K562 (cell line): ENCODE measurements at regions not wholly inside any gene's neighbourhood (a gene's known extent, or its start where the extent isn't known, plus 50 kb on each side); places are given as distances from the start of the nearest gene placed in this dataset.

Source experiments
- ATAC-seq: fragments of 200-7000 bp; cut with Tn5 transposase; 3 replicates; pipeline ENCODE4 v1.9.1; 2020; ENCODE audit warnings: moderate library complexity
- BruUV-seq: library from RNA; stranded (reverse); fragments of 400-500 nt; replicated peaks from 2 replicates; lab custom pipeline; 2021; lab: Mats Ljungman, UMichigan
- CTCF ChIA-PET: fragments of 300-600 bp; formaldehyde crosslinking; extraction: SDS; loops from one replicate; lab custom pipeline; 2021; ENCODE audit warnings: low intra/inter-chr PET ratio; lab: Yijun Ruan, JAX
- POLR2A ChIA-PET: fragments of 300-600, 350-650 bp; sonication (Branson Sonifier 250); formaldehyde crosslinking; extraction: SDS; loops from one replicate; lab custom pipeline; 2021; ENCODE audit warnings: antibody characterized with exemption, inconsistent platforms; lab: Yijun Ruan, JAX
- DNase-seq, 4 experiments: peaks; one replicate each; pipeline versions ENCODE4 v3.0.0 to v3.0.0-alpha.2; 2011 to 2018; ENCODE audit warnings: low spot score in 3 of 4, mixed read lengths in 3 of 4; ENCODE audit errors: extremely low read depth in 1 of 4
- FAIRE-seq: peaks from 2 replicates; lab custom pipeline; 2011; peaks lifted over from hg19 to GRCh38; lab: Jason Lieb, UNC
- H2AFZ ChIP-seq: 2 replicates; pipeline ENCODE4 v1.6.0; 2011; ENCODE audit warnings: low read depth, low read length, control low read depth, inconsistent platforms
- H3K27ac ChIP-seq: fragments of 200-600 bp; 3 replicates; pipeline ENCODE4 v1.8.0; 2011; ENCODE audit warnings: low read depth, mild to moderate bottlenecking, control low read depth, inconsistent platforms, low read length, moderate library complexity, mixed read lengths; ENCODE audit errors: extremely low read depth
- H3K27me3 ChIP-seq, 2 experiments: fragments of 300-600 bp in 1 of 2; 2 replicates in 1 of 2; 3 replicates in 1 of 2; pipeline versions ENCODE4 v1.6.0 to v1.8.0; 2011; ENCODE audit warnings: inconsistent platforms in 2 of 2, low read length in 2 of 2, mild to moderate bottlenecking in 1 of 2, mixed read lengths in 1 of 2, moderate library complexity in 1 of 2; ENCODE audit not compliant: control insufficient read depth in 2 of 2, insufficient read depth in 2 of 2
- H3K36me3 ChIP-seq: fragments of 300-600 bp; 3 replicates; pipeline ENCODE4 v1.8.0; 2011; ENCODE audit warnings: mild to moderate bottlenecking, low read length, inconsistent platforms; ENCODE audit not compliant: control insufficient read depth, insufficient read depth
- H3K4me1 ChIP-seq, 2 experiments: fragments of 200-600 bp in 1 of 2; replicated peaks in 1 of 2; 2 replicates in 1 of 2; 3 replicates in 1 of 2; pipeline versions ENCODE4 v1.5.1 to v1.8.0; 2011; ENCODE audit warnings: inconsistent platforms in 2 of 2, low read length in 2 of 2, mild to moderate bottlenecking in 1 of 2, mixed read lengths in 1 of 2, moderate library complexity in 1 of 2; ENCODE audit not compliant: control insufficient read depth in 2 of 2, insufficient read depth in 2 of 2
- H3K4me2 ChIP-seq: 2 replicates; pipeline ENCODE4 v1.6.1; 2011; ENCODE audit warnings: low read length, control low read depth, inconsistent platforms, mixed read lengths; ENCODE audit not compliant: insufficient read depth
- H3K4me3 ChIP-seq: fragments of 200-600 bp; sonication (generic), shearing (Covaris generic); 2 replicates; pipeline ENCODE4 v1.5.1; 2016; ENCODE audit warnings: control low read depth, inconsistent platforms
- H3K79me2 ChIP-seq: fragments of 200-600 bp; 3 replicates; pipeline ENCODE4 v1.8.0; 2011; ENCODE audit warnings: low read length, inconsistent platforms; ENCODE audit not compliant: control insufficient read depth, insufficient read depth
- H3K9ac ChIP-seq, 2 experiments: 2 replicates each; pipeline versions ENCODE4 v1.6.0 to v1.6.1; 2011; ENCODE audit warnings: low read depth in 2 of 2, low read length in 2 of 2, control low read depth in 1 of 2, inconsistent platforms in 1 of 2, mild to moderate bottlenecking in 1 of 2, mixed read lengths in 1 of 2; ENCODE audit not compliant: insufficient read depth in 1 of 2
- H3K9me1 ChIP-seq: one replicate; pipeline ENCODE4 v1.6.0; 2011; ENCODE audit warnings: inconsistent platforms, mild to moderate bottlenecking, low read length, moderate library complexity; ENCODE audit not compliant: control insufficient read depth, insufficient read depth
- H3K9me3 ChIP-seq: replicated peaks from 2 replicates; pipeline ENCODE4 v1.5.1; 2011; ENCODE audit warnings: low read depth, low read length, inconsistent platforms; ENCODE audit not compliant: control insufficient read depth, insufficient read depth
- H4K20me1 ChIP-seq: replicated peaks from 2 replicates; pipeline ENCODE4 v1.6.1; 2011; ENCODE audit warnings: low read length, inconsistent platforms, mixed read lengths; ENCODE audit not compliant: control insufficient read depth, insufficient read depth
- CREB3L1 ChIP-seq: fragments of 450-650 bp; IDR thresholded peaks from 2 replicates; pipeline ENCODE4 v1.6.1; 2014; ENCODE audit warnings: low read depth, mild to moderate bottlenecking, moderate library complexity, borderline replicate concordance
- E4F1 ChIP-seq: fragments of 250-450 bp; sonication (Bioruptor Pico); IDR thresholded peaks from 2 replicates; pipeline ENCODE4 v1.5.0; 2021; ENCODE audit warnings: mild to moderate bottlenecking, borderline replicate concordance
- ELF4 ChIP-seq: fragments of 450-650 bp; formaldehyde crosslinking; IDR thresholded peaks from 2 replicates; pipeline ENCODE4 v1.4.0; 2022; ENCODE audit warnings: missing genetic modification characterization
- MIER1 ChIP-seq: fragments of 450-650 bp; IDR thresholded peaks from 2 replicates; pipeline ENCODE4 v1.6.1; 2016; ENCODE audit warnings: antibody characterized with exemption, mild to moderate bottlenecking, low read depth
- SNIP1 ChIP-seq: fragments of 450-650 bp; IDR thresholded peaks from 2 replicates; pipeline ENCODE4 v1.7.1; 2017; ENCODE audit warnings: low read depth, mild to moderate bottlenecking
- SOX6 ChIP-seq: fragments of 450-650 bp; IDR thresholded peaks from 2 replicates; pipeline ENCODE4 v1.6.1; 2014; ENCODE audit warnings: mild to moderate bottlenecking
- TCF7L2 ChIP-seq: fragments of 150-350 bp; IDR thresholded peaks from 2 replicates; pipeline ENCODE4 v1.6.1; 2016; ENCODE audit warnings: low read depth, mild to moderate bottlenecking, low read length, moderate library complexity
- ZFX ChIP-seq: sonication (generic); formaldehyde crosslinking; IDR thresholded peaks from 2 replicates; pipeline ENCODE4 v1.8.0; 2022; ENCODE audit warnings: mild to moderate bottlenecking, missing genetic modification reagents, moderate library complexity
- ZKSCAN8 ChIP-seq: fragments of 200-800 bp; sonication (Bioruptor generic); IDR thresholded peaks from 2 replicates; pipeline ENCODE4 v1.6.1; 2016; ENCODE audit warnings: missing genetic modification characterization, missing compliant biosample characterization
- ZNF408 ChIP-seq: fragments of 250-450 bp; sonication (Bioruptor Pico); IDR thresholded peaks from 2 replicates; pipeline ENCODE4 v1.4.0; 2020; ENCODE audit warnings: low read depth, mild to moderate bottlenecking, moderate library complexity
- WGBS: fragments of 100-300 bp; shearing (Covaris generic); methylation state at CpG from one replicate; pipeline ENCODE4 v1.1.6; 2016; ENCODE audit warnings: low coverage, mixed read lengths; ENCODE audit not compliant: insufficient coverage; ENCODE audit errors: missing lambda C conversion rate; 5-methylcytosine and 5-hydroxymethylcytosine counted together
- in situ Hi-C: fragments of 300-500 bp; cut with MboI; formaldehyde crosslinking; loops from 4 replicates; pipeline ENCODE4 v1.15.0; 2018; ENCODE audit warnings: inconsistent platforms, mixed read lengths
- intact Hi-C: fragments of 100-400 bp; cut with micrococcal nuclease; formaldehyde crosslinking; loops from 2 replicates; pipeline ENCODE4 v1.14.2; 2022
- TF ChIP-seq, protein P1 (sequence below), 2 experiments: fragments of 450-650 bp; IDR thresholded peaks; 2 replicates each; pipeline ENCODE4 v1.6.1; 2018; ENCODE audit warnings: mild to moderate bottlenecking in 2 of 2, low read depth in 1 of 2; ENCODE audit not compliant: partially characterized antibody in 2 of 2

DNA sequence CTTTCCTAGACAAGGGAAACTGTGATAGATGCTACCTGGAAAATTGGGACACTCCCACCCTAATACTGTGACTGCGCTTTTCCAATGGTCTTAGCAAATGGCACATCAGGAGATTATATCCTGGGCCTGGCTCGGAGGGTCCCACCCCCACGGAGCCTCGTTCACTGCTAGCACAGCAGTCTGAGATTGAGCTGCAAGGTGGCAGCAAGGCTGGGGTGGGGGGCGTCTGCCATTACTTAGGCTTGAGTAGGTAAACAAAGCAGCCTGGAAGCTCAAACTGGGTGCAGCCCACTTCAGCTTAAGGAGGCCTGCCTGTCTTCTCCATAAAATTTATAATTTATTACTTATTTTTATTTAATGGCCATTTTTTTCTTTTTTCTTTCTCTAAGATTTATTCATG lies 802.1 kb upstream of the SLC39A10 start (continued):
- no peak for TF ChIP-seq SNIP1

- Histone ChIP-seq H3K4me2 (no peak overlapping the region), H3K4me1 (no peaks in the 10 kb centered on the region), H3K27me3 (no peaks in the 10 kb centered on the region), H2AFZ (no peak overlapping the region), H3K36me3 (no peaks in the 10 kb centered on the region), H4K20me1 (no peaks in the 10 kb centered on the region), H3K9me1 (no peaks in the 10 kb centered on the region), H3K27ac (no peak overlapping the region), H3K79me2 (no peaks in the 10 kb centered on the region), H3K9ac (no peak overlapping the region), H3K4me3 (no peak overlapping the region), H3K9me3 (no peaks in the 10 kb centered on the region; the same call in 1 of the 2 replicates)
- BruUV-seq: no TSS peak
- 0% methylated on average over 5 of the region's 8 CpGs for WGBS
- in situ Hi-C loops (no loop called here), intact Hi-C loops (no loop called here)
- CTCF ChIA-PET: no interaction called here
- no peak for DNase-seq
- FAIRE-seq: no peak
- POLR2A ChIA-PET: no interaction called here
- no peak for ATAC-seq
- TF ChIP-seq ZFX: no peak
- no peak for TF ChIP-seq SOX6
- TF ChIP-seq MIER1: no peak
- TF ChIP-seq ELF4 (CRISPR knock-in tag): no peak
- TF ChIP-seq CREB3L1: no peak
- no peak for TF ChIP-seq TCF7L2
- TF ChIP-seq E4F1: no peak
- TF ChIP-seq, protein P1, sequence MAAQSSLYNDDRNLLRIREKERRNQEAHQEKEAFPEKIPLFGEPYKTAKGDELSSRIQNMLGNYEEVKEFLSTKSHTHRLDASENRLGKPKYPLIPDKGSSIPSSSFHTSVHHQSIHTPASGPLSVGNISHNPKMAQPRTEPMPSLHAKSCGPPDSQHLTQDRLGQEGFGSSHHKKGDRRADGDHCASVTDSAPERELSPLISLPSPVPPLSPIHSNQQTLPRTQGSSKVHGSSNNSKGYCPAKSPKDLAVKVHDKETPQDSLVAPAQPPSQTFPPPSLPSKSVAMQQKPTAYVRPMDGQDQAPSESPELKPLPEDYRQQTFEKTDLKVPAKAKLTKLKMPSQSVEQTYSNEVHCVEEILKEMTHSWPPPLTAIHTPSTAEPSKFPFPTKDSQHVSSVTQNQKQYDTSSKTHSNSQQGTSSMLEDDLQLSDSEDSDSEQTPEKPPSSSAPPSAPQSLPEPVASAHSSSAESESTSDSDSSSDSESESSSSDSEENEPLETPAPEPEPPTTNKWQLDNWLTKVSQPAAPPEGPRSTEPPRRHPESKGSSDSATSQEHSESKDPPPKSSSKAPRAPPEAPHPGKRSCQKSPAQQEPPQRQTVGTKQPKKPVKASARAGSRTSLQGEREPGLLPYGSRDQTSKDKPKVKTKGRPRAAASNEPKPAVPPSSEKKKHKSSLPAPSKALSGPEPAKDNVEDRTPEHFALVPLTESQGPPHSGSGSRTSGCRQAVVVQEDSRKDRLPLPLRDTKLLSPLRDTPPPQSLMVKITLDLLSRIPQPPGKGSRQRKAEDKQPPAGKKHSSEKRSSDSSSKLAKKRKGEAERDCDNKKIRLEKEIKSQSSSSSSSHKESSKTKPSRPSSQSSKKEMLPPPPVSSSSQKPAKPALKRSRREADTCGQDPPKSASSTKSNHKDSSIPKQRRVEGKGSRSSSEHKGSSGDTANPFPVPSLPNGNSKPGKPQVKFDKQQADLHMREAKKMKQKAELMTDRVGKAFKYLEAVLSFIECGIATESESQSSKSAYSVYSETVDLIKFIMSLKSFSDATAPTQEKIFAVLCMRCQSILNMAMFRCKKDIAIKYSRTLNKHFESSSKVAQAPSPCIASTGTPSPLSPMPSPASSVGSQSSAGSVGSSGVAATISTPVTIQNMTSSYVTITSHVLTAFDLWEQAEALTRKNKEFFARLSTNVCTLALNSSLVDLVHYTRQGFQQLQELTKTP (IDR thresholded peaks at IDR 0.05; ENCODE audit: low read depth in 1 of 2, partially characterized antibody in 2 of 2): no peak
- no peak for TF ChIP-seq ZKSCAN8 (CRISPR knock-in tag)
- TF ChIP-seq ZNF408 (CRISPR knock-in tag): no peak
Measured at GRCh38 chr2:194842871-194843270, 814.2 kb upstream of the SLC39A10 start.
